Upper lobe of left lung (tissue), 4 donors: ENCODE measurements at regions not wholly inside any gene's neighbourhood (a gene's known extent, or its start where the extent isn't known, plus 50 kb on each side); places are given as distances from the start of the nearest gene placed in this dataset.

Experiments
- CTCF ChIP-seq, 6 experiments: fragments of 450-650 bp in 4 of 6; fragments of 200-600 bp in 2 of 6; sonication (generic) in 2 of 6; IDR thresholded peaks; one replicate each; pipeline ENCODE4 v1.5.1; 2016 to 2019; ENCODE audit warnings: antibody characterized with exemption in 6 of 6
- POLR2A ChIP-seq, 4 donors: fragments of 450-650 bp; IDR thresholded peaks; one replicate each; pipeline ENCODE4 v1.5.1; 2016 to 2017; ENCODE audit warnings: antibody characterized with exemption in 4 of 4, mild to moderate bottlenecking in 2 of 4

GRCh38 chr2:35428548-35428947, 927.0 kb upstream of the CRIM1 start:
- TF ChIP-seq POLR2A (IDR thresholded peaks at IDR 0.05), result no peak
- TF ChIP-seq CTCF (IDR thresholded peaks at IDR 0.05), result peak in 2 of 6 experiments; percentile 9 to 21
